ENCODE measurements at regions not wholly inside any gene's neighbourhood (a gene's known extent, or its start where the extent isn't known, plus 50 kb on each side); places are given as distances from the start of the nearest gene placed in this dataset.
"Not testable (repeated sequence)": the region's sequence is repeated elsewhere in the genome, so short reads cannot be mapped to it uniquely, and the experiment has no call there.

DNA sequence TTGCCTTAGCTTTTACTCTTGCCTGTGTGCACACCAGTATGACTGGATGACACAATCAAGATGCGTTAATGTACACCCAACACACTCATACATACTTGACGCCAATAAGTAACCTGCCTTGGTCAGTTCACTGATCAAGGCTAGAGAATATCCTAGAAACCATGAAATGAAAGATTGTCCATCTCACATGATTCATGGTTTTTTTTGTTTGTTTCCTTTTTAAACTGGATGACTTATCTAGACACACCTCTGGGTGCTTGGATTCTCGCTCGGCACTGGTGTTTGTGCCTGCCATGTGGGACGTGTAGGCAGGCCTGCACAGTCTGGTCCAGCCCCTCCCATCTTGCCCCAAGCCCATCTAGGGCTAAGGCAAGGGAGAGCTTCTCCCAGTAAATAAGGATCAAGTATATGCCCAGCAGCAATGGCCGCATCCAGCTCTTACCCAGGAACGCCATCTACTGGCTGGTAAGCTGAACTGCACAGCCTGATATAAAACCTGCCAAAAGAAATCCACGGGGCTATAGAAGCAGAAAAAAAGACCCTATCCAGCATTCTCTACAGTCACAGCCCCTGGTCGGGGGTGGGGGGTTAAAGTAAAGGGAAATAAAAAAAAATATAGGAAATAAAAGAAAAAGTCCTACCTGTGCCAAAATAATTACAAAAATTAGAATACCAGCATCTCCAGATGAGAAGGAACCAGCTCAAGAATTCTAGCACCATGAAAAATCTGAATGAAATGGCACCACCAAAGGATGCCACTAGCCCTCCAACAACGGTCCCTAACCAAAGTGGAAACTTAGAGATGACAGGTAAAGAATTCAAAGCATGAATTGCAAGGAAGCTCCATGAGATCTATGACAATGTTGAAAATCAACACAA, 73.3 kb downstream of the OTOR start:
- Histone ChIP-seq H3K27ac (no peak overlapping the region), H3K9me3 (no peaks in the 10 kb centered on the region), H3K4me1 (no peaks in the 10 kb centered on the region), H3K36me3 (no peaks in the 10 kb centered on the region), H3K27me3 (peaks cover 0 to 11% (median 0%) of the 10 kb centered on the region in 4 donors), H3K4me3 (no peak overlapping the region)
- no peak for DNase-seq
- TF ChIP-seq, protein P1, sequence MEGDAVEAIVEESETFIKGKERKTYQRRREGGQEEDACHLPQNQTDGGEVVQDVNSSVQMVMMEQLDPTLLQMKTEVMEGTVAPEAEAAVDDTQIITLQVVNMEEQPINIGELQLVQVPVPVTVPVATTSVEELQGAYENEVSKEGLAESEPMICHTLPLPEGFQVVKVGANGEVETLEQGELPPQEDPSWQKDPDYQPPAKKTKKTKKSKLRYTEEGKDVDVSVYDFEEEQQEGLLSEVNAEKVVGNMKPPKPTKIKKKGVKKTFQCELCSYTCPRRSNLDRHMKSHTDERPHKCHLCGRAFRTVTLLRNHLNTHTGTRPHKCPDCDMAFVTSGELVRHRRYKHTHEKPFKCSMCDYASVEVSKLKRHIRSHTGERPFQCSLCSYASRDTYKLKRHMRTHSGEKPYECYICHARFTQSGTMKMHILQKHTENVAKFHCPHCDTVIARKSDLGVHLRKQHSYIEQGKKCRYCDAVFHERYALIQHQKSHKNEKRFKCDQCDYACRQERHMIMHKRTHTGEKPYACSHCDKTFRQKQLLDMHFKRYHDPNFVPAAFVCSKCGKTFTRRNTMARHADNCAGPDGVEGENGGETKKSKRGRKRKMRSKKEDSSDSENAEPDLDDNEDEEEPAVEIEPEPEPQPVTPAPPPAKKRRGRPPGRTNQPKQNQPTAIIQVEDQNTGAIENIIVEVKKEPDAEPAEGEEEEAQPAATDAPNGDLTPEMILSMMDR (IDR thresholded peaks at IDR 0.05), result peak; percentile 13 to 71 (median 58)
- TF ChIP-seq POLR2A (IDR thresholded peaks at IDR 0.05), result no peak
- intact Hi-C loops (cut with DNase I), result no loop called here
- 32 to 43% methylated on average over 7 to 9 of the region's 10 CpGs for WGBS, 2 donors

DNA sequence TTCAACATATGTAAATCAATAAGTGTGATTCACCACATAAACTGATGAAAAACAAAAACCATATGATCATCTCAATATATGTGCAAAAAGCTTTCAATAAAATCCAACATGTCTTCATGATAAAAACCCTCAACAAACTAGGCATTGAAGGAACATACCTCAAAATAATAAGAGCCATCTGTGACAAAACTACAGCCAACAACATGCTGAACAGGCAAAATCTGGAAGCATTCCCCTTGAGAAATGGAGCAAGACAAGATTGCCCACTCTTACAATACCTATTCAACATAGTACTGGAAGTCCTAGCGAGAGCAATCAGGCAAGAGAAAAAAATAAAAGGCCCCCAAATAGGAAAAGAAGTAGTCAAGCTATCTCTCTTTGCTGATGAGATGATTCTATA, 76.5 kb downstream of the OTOR start:
- intact Hi-C loops (cut with DNase I), result no loop called here
- no peak overlapping the region for H3K4me3 ChIP-seq

GRCh38 chr20:16828666-16829305, 80.6 kb downstream of the OTOR start:
- 49 to 54% methylated on average over 4 of the region's 4 CpGs for WGBS, 2 donors
- no peaks in the 10 kb centered on the region for H3K9me3 ChIP-seq
- no peak overlapping the region for H3K27ac ChIP-seq
- H3K4me1 ChIP-seq, result no peaks in the 10 kb centered on the region
- DNase-seq, result no peak
- intact Hi-C loops (cut with DNase I), result no loop called here
- no peak overlapping the region for H3K4me3 ChIP-seq
- no peaks in the 10 kb centered on the region for H3K36me3 ChIP-seq
- no peak for TF ChIP-seq POLR2A (IDR thresholded peaks at IDR 0.05)
- TF ChIP-seq, protein P1 (IDR thresholded peaks at IDR 0.05), result no peak
- no peaks in the 10 kb centered on the region for H3K27me3 ChIP-seq

More for the DNA sequence above, 76.5 kb downstream of the OTOR start:
- no peak for DNase-seq
- Histone ChIP-seq H3K27me3 (peaks cover 0 to 6% (median 0%) of the 10 kb centered on the region in 4 donors), H3K36me3 (no peaks in the 10 kb centered on the region), H3K4me1 (no peaks in the 10 kb centered on the region), H3K27ac (no peak overlapping the region), H3K9me3 (no peaks in the 10 kb centered on the region)
- no peak for TF ChIP-seq POLR2A (IDR thresholded peaks at IDR 0.05)
- TF ChIP-seq, protein P1 (IDR thresholded peaks at IDR 0.05), result no peak
- WGBS, 2 donors, result 65 to 77% methylated on average over 1 of the region's 1 CpG

GRCh38 chr20:16835690-16836089, 87.5 kb downstream of the OTOR start:
- H3K9me3 ChIP-seq; H3K4me1 ChIP-seq; DNase-seq; H3K36me3 ChIP-seq; intact Hi-C loops (cut with DNase I); H3K27me3 ChIP-seq; H3K27ac ChIP-seq; H3K4me3 ChIP-seq: not testable (repeated sequence)

GRCh38 chr20:16842486-16843120, 94.4 kb downstream of the OTOR start:
- intact Hi-C loops (cut with DNase I), result no loop called here
- Histone ChIP-seq H3K27me3 (no peaks in the 10 kb centered on the region), H3K36me3 (no peaks in the 10 kb centered on the region), H3K27ac (no peak overlapping the region), H3K4me3 (no peak overlapping the region), H3K4me1 (no peaks in the 10 kb centered on the region), H3K9me3 (no peaks in the 10 kb centered on the region)
- WGBS, 2 donors, result 45 to 66% methylated on average over 2 of the region's 2 CpGs
- TF ChIP-seq, protein P1 (IDR thresholded peaks at IDR 0.05), result no peak
- no peak for DNase-seq
